WTC11 (cell line): ENCODE measurements at regions not wholly inside any gene's neighbourhood (a gene's known extent, or its start where the extent isn't known, plus 50 kb on each side); places are given as distances from the start of the nearest gene placed in this dataset.

Source experiments
- ATF1 ChIP-seq: sonication (generic); formaldehyde crosslinking; IDR thresholded peaks from 2 replicates; pipeline ENCODE4 v1.8.1; 2023; ENCODE audit warnings: mild to moderate bottlenecking, moderate library complexity, missing genetic modification reagents
- ATF6 ChIP-seq: sonication (generic); formaldehyde crosslinking; IDR thresholded peaks from 2 replicates; pipeline ENCODE4 v1.8.1; 2023; ENCODE audit warnings: mild to moderate bottlenecking, missing genetic modification reagents
- CBFB ChIP-seq: sonication (generic); formaldehyde crosslinking; IDR thresholded peaks from 2 replicates; pipeline ENCODE4 v1.8.1; 2022; ENCODE audit warnings: mild to moderate bottlenecking, low read depth, missing genetic modification reagents
- CREB1 ChIP-seq: sonication (generic); formaldehyde crosslinking; IDR thresholded peaks from 2 replicates; pipeline ENCODE4 v1.8.0; 2023; ENCODE audit warnings: mild to moderate bottlenecking, missing genetic modification reagents
- CTCF ChIP-seq: fragments of 200-600 bp; IDR thresholded peaks from 2 replicates; pipeline ENCODE4 v1.8.0; 2022; ENCODE audit warnings: antibody characterized with exemption
- FOXJ3 ChIP-seq: sonication (generic); formaldehyde crosslinking; IDR thresholded peaks from 2 replicates; pipeline ENCODE4 v1.9.0; 2021; ENCODE audit warnings: missing genetic modification reagents, mild to moderate bottlenecking, borderline replicate concordance
- FOXP4 ChIP-seq: sonication (generic); formaldehyde crosslinking; IDR thresholded peaks from 2 replicates; pipeline ENCODE4 v1.8.0; 2022; ENCODE audit warnings: mild to moderate bottlenecking, missing genetic modification reagents
- MAX ChIP-seq: sonication (generic); formaldehyde crosslinking; IDR thresholded peaks from 2 replicates; pipeline ENCODE4 v1.8.0; 2022; ENCODE audit warnings: mild to moderate bottlenecking, missing genetic modification reagents
- RORB ChIP-seq: fragments of 250-450 bp; sonication (Bioruptor Pico); IDR thresholded peaks from 2 replicates; pipeline ENCODE4 v1.9.0; 2021; ENCODE audit warnings: mild to moderate bottlenecking
- SP1 ChIP-seq: sonication (generic); formaldehyde crosslinking; conservative IDR thresholded peaks from 2 replicates; pipeline ENCODE4 v1.8.1; 2022; ENCODE audit warnings: missing genetic modification reagents
- USF2 ChIP-seq: sonication (generic); formaldehyde crosslinking; IDR thresholded peaks from 2 replicates; pipeline ENCODE4 v1.8.1; 2023; ENCODE audit warnings: mild to moderate bottlenecking, missing genetic modification reagents, moderate library complexity
- ZBTB21 ChIP-seq: sonication (generic); formaldehyde crosslinking; IDR thresholded peaks from 2 replicates; pipeline ENCODE4 v1.8.1; 2023; ENCODE audit warnings: mild to moderate bottlenecking, missing genetic modification reagents, borderline replicate concordance

GRCh38 chr16:10265770-10266615, 83.8 kb upstream of the GRIN2A start:
- TF ChIP-seq ZBTB21 (CRISPR knock-in tag), result no peak
- TF ChIP-seq CBFB, result no peak
- no peak for TF ChIP-seq CTCF
- TF ChIP-seq CREB1, result no peak
- TF ChIP-seq MAX, result no peak
- no peak for TF ChIP-seq FOXJ3 (CRISPR knock-in tag)
- TF ChIP-seq RORB, result no peak
- no peak for TF ChIP-seq FOXP4 (CRISPR knock-in tag)
- no peak for TF ChIP-seq USF2 (CRISPR knock-in tag)
- no peak for TF ChIP-seq ATF6 (CRISPR knock-in tag)
- TF ChIP-seq SP1 (CRISPR knock-in tag), result no peak
- no peak for TF ChIP-seq ATF1 (CRISPR knock-in tag)
